Endothelial cell of umbilical vein (primary cell): ENCODE measurements at regions not wholly inside any gene's neighbourhood (a gene's known extent, or its start where the extent isn't known, plus 50 kb on each side); places are given as distances from the start of the nearest gene placed in this dataset.

Experiments
- CTCF ChIP-seq, 2 donors: IDR thresholded peaks; 1 replicate in 1 of 2; 2 replicates in 1 of 2; pipeline ENCODE4 v1.5.1; 2011; ENCODE audit warnings: low read length in 2 of 2, mild to moderate bottlenecking in 2 of 2, moderate library complexity in 2 of 2, control low read depth in 1 of 2, inconsistent platforms in 1 of 2, low read depth in 1 of 2; ENCODE audit not compliant: insufficient read depth in 1 of 2; ENCODE audit errors: extremely low read depth in 1 of 2
- EZH2 ChIP-seq: IDR thresholded peaks from 2 replicates; pipeline ENCODE4 v1.6.1; 2012; ENCODE audit warnings: borderline replicate concordance, low read depth, mild to moderate bottlenecking, moderate library complexity, low read length, inconsistent platforms; ENCODE audit not compliant: severe bottlenecking
- FOS ChIP-seq: IDR thresholded peaks from 2 replicates; pipeline ENCODE4 v1.6.1; 2011; ENCODE audit warnings: mild to moderate bottlenecking, low read length, moderate library complexity, borderline replicate concordance; ENCODE audit not compliant: insufficient read depth
- JUN ChIP-seq: IDR thresholded peaks from 2 replicates; pipeline ENCODE4 v1.6.1; 2011; ENCODE audit warnings: borderline replicate concordance, low read depth; ENCODE audit not compliant: insufficient read length, insufficient read depth
- MYC ChIP-seq: IDR thresholded peaks from one replicate; pipeline ENCODE4 v1.6.1; 2011; ENCODE audit warnings: mild to moderate bottlenecking, low read depth, low read length
- POLR2A ChIP-seq: IDR thresholded peaks from 2 replicates; pipeline ENCODE4 v1.6.1; 2012; ENCODE audit warnings: low read depth, mild to moderate bottlenecking, control low read depth, low read length
- POLR2AphosphoS5 ChIP-seq: IDR thresholded peaks from 2 replicates; pipeline ENCODE4 v1.6.1; 2012; ENCODE audit warnings: low read depth, mild to moderate bottlenecking, control low read depth, low read length, moderate library complexity; ENCODE audit not compliant: insufficient read depth

DNA sequence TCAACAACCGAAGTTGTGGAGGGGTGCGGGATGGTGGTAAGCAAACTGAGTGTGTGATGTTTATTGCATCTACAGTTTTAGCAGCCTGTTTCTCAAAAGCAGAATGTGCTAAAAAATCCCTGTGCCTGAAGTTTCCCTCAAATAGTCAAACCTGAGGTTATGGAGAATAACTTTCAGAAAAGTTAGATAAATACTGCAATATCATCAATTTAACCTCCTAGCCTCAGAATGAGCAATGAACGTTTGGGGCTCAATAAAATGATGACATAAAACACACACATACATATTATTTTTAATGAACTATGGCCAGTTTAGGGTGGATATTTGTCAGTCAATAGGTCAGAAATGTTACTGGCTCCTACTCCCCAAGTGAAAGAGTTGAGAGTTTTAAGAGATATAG is 201.6 kb downstream of the SEMA6D start:
- no peak for TF ChIP-seq CTCF (IDR thresholded peaks at IDR 0.05; ENCODE audit: extremely low read depth in 1 of 2, insufficient read depth in 1 of 2, low read depth in 1 of 2, low read length in 2 of 2)
- TF ChIP-seq POLR2A, result no peak
- TF ChIP-seq EZH2, result no peak
- TF ChIP-seq MYC, result no peak
- no peak for TF ChIP-seq JUN
- no peak for TF ChIP-seq POLR2AphosphoS5
- no peak for TF ChIP-seq FOS
